Gastroesophageal sphincter (tissue), 3 donors: ENCODE measurements at regions not wholly inside any gene's neighbourhood (a gene's known extent, or its start where the extent isn't known, plus 50 kb on each side); places are given as distances from the start of the nearest gene placed in this dataset.

Source experiments
- CTCF ChIP-seq, 4 experiments: fragments of 200-600 bp in 2 of 4; fragments of 450-650 bp in 2 of 4; sonication (generic) in 1 of 4; IDR thresholded peaks; one replicate each; pipeline ENCODE4 v1.5.1; 2017 to 2019; ENCODE audit warnings: antibody characterized with exemption in 4 of 4, mild to moderate bottlenecking in 2 of 4, moderate library complexity in 2 of 4
- EP300 ChIP-seq: sonication (generic); formaldehyde crosslinking; IDR thresholded peaks from one replicate; pipeline ENCODE4 v1.6.1; 2017; ENCODE audit warnings: antibody characterized with exemption, mild to moderate bottlenecking
- POLR2AphosphoS5 ChIP-seq: sonication (generic); formaldehyde crosslinking; IDR thresholded peaks from one replicate; pipeline ENCODE4 v1.6.1; 2017; ENCODE audit warnings: antibody characterized with exemption

GRCh38 chr18:10313016-10313342, 141.5 kb upstream of the APCDD1 start:
- TF ChIP-seq CTCF (IDR thresholded peaks at IDR 0.05) (no peak), POLR2AphosphoS5 (no peak), EP300 (no peak)
